ENCODE measurements at regions not wholly inside any gene's neighbourhood (a gene's known extent, or its start where the extent isn't known, plus 50 kb on each side); places are given as distances from the start of the nearest gene placed in this dataset.
A peak's percentile ranks its signal among the peaks of the same experiment; 100 is the strongest.

GRCh38 chr5:124043456-124043855, 531.5 kb downstream of the CSNK1G3 start:
- TF ChIP-seq ZNF16 (tag by site-specific recombination; IDR thresholded peaks at IDR 0.05; ENCODE audit: low read depth) (no peak), PRDM10 (tag by site-specific recombination; IDR thresholded peaks at IDR 0.05) (no peak), ZNF704 (tag by site-specific recombination; IDR thresholded peaks at IDR 0.05) (no peak), ZNF354C (tag by site-specific recombination; IDR thresholded peaks at IDR 0.05; ENCODE audit: borderline replicate concordance, low read depth) (no peak), SCRT2 (tag by site-specific recombination; IDR thresholded peaks at IDR 0.05) (no peak), TRIM28 (IDR thresholded peaks at IDR 0.05; ENCODE audit: borderline replicate concordance, low read length) (peak; percentile 56; the same call in 1 of the 2 replicates), GFI1B (tag by site-specific recombination; IDR thresholded peaks at IDR 0.05) (no peak), MZF1 (tag by site-specific recombination; IDR thresholded peaks at IDR 0.05; ENCODE audit: borderline replicate concordance) (peak; percentile 34; the same call in 1 of the 2 replicates), ZNF391 (tag by site-specific recombination; IDR thresholded peaks at IDR 0.05; ENCODE audit: borderline replicate concordance, low read depth) (no peak), ZBTB21 (tag by site-specific recombination; IDR thresholded peaks at IDR 0.05) (no peak), ZNF37A (tag by site-specific recombination; IDR thresholded peaks at IDR 0.05) (no peak), ZNF768 (tag by site-specific recombination; IDR thresholded peaks at IDR 0.05) (no peak), SETDB1 (IDR thresholded peaks at IDR 0.05; ENCODE audit: insufficient read length, low read length) (peak; percentile 38), ZNF24 (tag by site-specific recombination; IDR thresholded peaks at IDR 0.05) (no peak)
- Histone ChIP-seq H3K27ac (ENCODE audit: extremely low read depth, low read depth, low read length) (no peak overlapping the region), H3K4me3 (ENCODE audit: low read depth, low read length) (no peak overlapping the region), H3K36me3 (ENCODE audit: control insufficient read depth in 2 of 2, insufficient read depth in 1 of 2, low read length in 2 of 2) (no peaks in the 10 kb centered on the region), H3K9me3 (ENCODE audit: control insufficient read depth, insufficient read depth, low read depth, low read length) (no peaks in the 10 kb centered on the region), H3K4me1 (ENCODE audit: control insufficient read depth, insufficient read depth, low read length) (no peaks in the 10 kb centered on the region)
- ChIA-PET CTCF (interaction anchor here (0.6 to 1.2 kb wide), 5 partner anchors 11 to 292 kb away, joined by 3 to 5 read pairs (median 3); no protein-coding TSS in a partner anchor), POLR2A (no interaction called here)

GRCh38 chr5:124040799-124041198, 528.8 kb downstream of the CSNK1G3 start:
- ChIA-PET POLR2A (no interaction called here), CTCF (no interaction called here)
- Histone ChIP-seq H3K4me1 (ENCODE audit: control insufficient read depth, insufficient read depth, low read length) (no peaks in the 10 kb centered on the region), H3K36me3 (ENCODE audit: control insufficient read depth in 2 of 2, insufficient read depth in 1 of 2, low read length in 2 of 2) (no peaks in the 10 kb centered on the region), H3K27ac (ENCODE audit: extremely low read depth, low read depth, low read length) (no peak overlapping the region), H3K4me3 (ENCODE audit: low read depth, low read length) (no peak overlapping the region), H3K9me3 (ENCODE audit: control insufficient read depth, insufficient read depth, low read depth, low read length) (no peaks in the 10 kb centered on the region)
- no peak for TF ChIP-seq ZNF549 (tag by site-specific recombination; IDR thresholded peaks at IDR 0.05)
- TF ChIP-seq ZNF157 (tag by site-specific recombination; IDR thresholded peaks at IDR 0.05), result no peak
- TF ChIP-seq ZNF248 (tag by site-specific recombination; IDR thresholded peaks at IDR 0.05), result no peak
- no peak for TF ChIP-seq ZNF48 (tag by site-specific recombination; IDR thresholded peaks at IDR 0.05)
- TF ChIP-seq ZNF24 (tag by site-specific recombination; IDR thresholded peaks at IDR 0.05), result no peak
- TF ChIP-seq ZNF768 (tag by site-specific recombination; IDR thresholded peaks at IDR 0.05), result no peak
- no peak for TF ChIP-seq ZNF571 (tag by site-specific recombination; IDR thresholded peaks at IDR 0.05)
- no peak for TF ChIP-seq ZNF398 (tag by site-specific recombination; IDR thresholded peaks at IDR 0.05)
- no peak for TF ChIP-seq ZBTB7A (tag by site-specific recombination; IDR thresholded peaks at IDR 0.05; ENCODE audit: low read depth)

Data from HEK293 (cell line).